ENCODE measurements at regions not wholly inside any gene's neighbourhood (a gene's known extent, or its start where the extent isn't known, plus 50 kb on each side); places are given as distances from the start of the nearest gene placed in this dataset.

GRCh38 chr17:74115586-74115985, 87.9 kb upstream of the RPL38 start:
- ATAC-seq (no peak), DNase-seq (no peak)
- TF ChIP-seq CTCF (conservative IDR thresholded peaks at IDR 0.05; ENCODE audit: low read depth, low read length) (no peak), EZH2 (IDR thresholded peaks at IDR 0.05; ENCODE audit: low read length, unreplicated experiment) (no peak), EZH2phosphoT487 (IDR thresholded peaks at IDR 0.05; ENCODE audit: borderline replicate concordance, low read length) (no peak)
- Histone ChIP-seq H3K9ac (ENCODE audit: low read length) (no peak overlapping the region), H3K9me3 (ENCODE audit: low read length) (no peaks in the 10 kb centered on the region), H3K4me2 (ENCODE audit: low read length) (no peak overlapping the region), H3K27ac (ENCODE audit: low read length) (no peak overlapping the region), H3K4me1 (ENCODE audit: insufficient read depth, low read length) (no peaks in the 10 kb centered on the region), H3F3A (ENCODE audit: low read length, unreplicated experiment) (no peaks in the 10 kb centered on the region), H4K20me1 (ENCODE audit: low read length) (no peaks in the 10 kb centered on the region), H2AFZ (ENCODE audit: low read length) (no peak overlapping the region), H3K9me2 (replicated peaks; ENCODE audit: low read length) (no peaks in the 10 kb centered on the region), H3K4me3 (ENCODE audit: low read length) (no peak overlapping the region), H3K36me3 (ENCODE audit: low read depth, low read length) (no peaks in the 10 kb centered on the region), H3K79me2 (ENCODE audit: low read length) (no peaks in the 10 kb centered on the region), H3K27me3 (ENCODE audit: low read length) (peaks cover 85% of the 10 kb centered on the region)
- BruUV-seq (replicated peaks), result no TSS peak
- ChIA-PET POLR2A (ENCODE audit: unreplicated experiment) (no interaction called here), CTCF (no interaction called here)
- intact Hi-C loops (cut with micrococcal nuclease), result no loop called here

- no peaks in the 10 kb centered on the region for H3F3A ChIP-seq (ENCODE audit: low read length, unreplicated experiment)
- POLR2A ChIA-PET (ENCODE audit: unreplicated experiment), result no interaction called here
- no TSS peak for BruUV-seq (replicated peaks)
- H3K36me3 ChIP-seq (ENCODE audit: low read depth, low read length), result no peaks in the 10 kb centered on the region
- intact Hi-C loops (cut with micrococcal nuclease), result no loop called here
- no peaks in the 10 kb centered on the region for H3K9me2 ChIP-seq (replicated peaks; ENCODE audit: low read length)
- no peak overlapping the region for H3K27ac ChIP-seq (ENCODE audit: low read length)
- H3K4me1 ChIP-seq (ENCODE audit: insufficient read depth, low read length), result no peaks in the 10 kb centered on the region
- H3K27me3 ChIP-seq (ENCODE audit: low read length), result peaks cover 86% of the 10 kb centered on the region
- H3K79me2 ChIP-seq (ENCODE audit: low read length), result no peaks in the 10 kb centered on the region
- no peaks in the 10 kb centered on the region for H4K20me1 ChIP-seq (ENCODE audit: low read length)
- no peak; the same call in 1 of the 2 replicates for ATAC-seq
- no peaks in the 10 kb centered on the region for H3K9me3 ChIP-seq (ENCODE audit: low read length)
- CTCF ChIA-PET, result no interaction called here
- H3K9ac ChIP-seq (ENCODE audit: low read length), result no peak overlapping the region
- TF ChIP-seq EZH2phosphoT487 (IDR thresholded peaks at IDR 0.05; ENCODE audit: borderline replicate concordance, low read length) (no peak), EZH2 (IDR thresholded peaks at IDR 0.05; ENCODE audit: low read length, unreplicated experiment) (no peak), CTCF (conservative IDR thresholded peaks at IDR 0.05; ENCODE audit: low read depth, low read length) (no peak)
- H3K4me3 ChIP-seq (ENCODE audit: low read length), result no peak overlapping the region
- no peak for DNase-seq
- H3K4me2 ChIP-seq (ENCODE audit: low read length), result no peak overlapping the region
- no peak overlapping the region for H2AFZ ChIP-seq (ENCODE audit: low read length)
Measured at GRCh38 chr17:74116087-74116717, 87.3 kb upstream of the RPL38 start.

GRCh38 chr17:74117087-74117698, 86.3 kb upstream of the RPL38 start:
- peaks cover 80% of the 10 kb centered on the region for H3K27me3 ChIP-seq (ENCODE audit: low read length)
- H3K4me1 ChIP-seq (ENCODE audit: insufficient read depth, low read length), result no peaks in the 10 kb centered on the region
- no peaks in the 10 kb centered on the region for H3K36me3 ChIP-seq (ENCODE audit: low read depth, low read length)
- H2AFZ ChIP-seq (ENCODE audit: low read length), result no peak overlapping the region
- H3K4me2 ChIP-seq (ENCODE audit: low read length), result no peak overlapping the region
- no peaks in the 10 kb centered on the region for H3K79me2 ChIP-seq (ENCODE audit: low read length)
- H3K27ac ChIP-seq (ENCODE audit: low read length), result no peak overlapping the region
- ChIA-PET CTCF (interaction anchor here (0.6 kb wide), 1 partner anchor 64 kb away, joined by 4 read pairs; no protein-coding TSS in a partner anchor), POLR2A (ENCODE audit: unreplicated experiment) (interaction anchor here (0.6 kb wide), 1 partner anchor 231 kb away, joined by 9 read pairs; no protein-coding TSS in a partner anchor)
- H3K9me3 ChIP-seq (ENCODE audit: low read length), result no peaks in the 10 kb centered on the region
- TF ChIP-seq CTCF (conservative IDR thresholded peaks at IDR 0.05; ENCODE audit: low read depth, low read length), result no peak
- no peak for TF ChIP-seq EZH2phosphoT487 (IDR thresholded peaks at IDR 0.05; ENCODE audit: borderline replicate concordance, low read length)
- no peak for TF ChIP-seq EZH2 (IDR thresholded peaks at IDR 0.05; ENCODE audit: low read length, unreplicated experiment)
- H3K4me3 ChIP-seq (ENCODE audit: low read length), result no peak overlapping the region
- ATAC-seq, result no peak
- no TSS peak for BruUV-seq (replicated peaks)
- intact Hi-C loops (cut with micrococcal nuclease), result no loop called here
- H4K20me1 ChIP-seq (ENCODE audit: low read length), result no peaks in the 10 kb centered on the region
- no peak overlapping the region for H3K9ac ChIP-seq (ENCODE audit: low read length)
- H3F3A ChIP-seq (ENCODE audit: low read length, unreplicated experiment), result no peaks in the 10 kb centered on the region
- DNase-seq, result no peak
- no peaks in the 10 kb centered on the region for H3K9me2 ChIP-seq (replicated peaks; ENCODE audit: low read length)

All from PC-3 (cell line).